Right ventricle myocardium inferior (tissue), 1 donor: ENCODE measurements at regions not wholly inside any gene's neighbourhood (a gene's known extent, or its start where the extent isn't known, plus 50 kb on each side); places are given as distances from the start of the nearest gene placed in this dataset.

Experiments used
- ATAC-seq: fragments of 200-7000 bp; cut with Tn5 transposase; one replicate; pipeline ENCODE4 v1.9.1; 2020; ENCODE audit warnings: mild to moderate bottlenecking, moderate library complexity
- DNase-seq: peaks from one replicate; pipeline ENCODE4 v3.0.0; 2021; ENCODE audit errors: missing footprints
- intact Hi-C: fragments of 100-400 bp; cut with DNase I; formaldehyde crosslinking; loops from one replicate; pipeline ENCODE4 v1.11.0; 2022
- donor health status: DM: no; HTN: yes; CAD: no; lungs with severe emphysema.

- peak; percentile 72 for ATAC-seq
- no peak for DNase-seq
- intact Hi-C loops: loop anchor here (5.0 kb wide), 1 partner anchor 1089 kb away; no protein-coding TSS in a partner anchor
Observed at GRCh38 chr10:36725581-36726520, 399.5 kb upstream of the ANKRD30A start.

- ATAC-seq: no peak
- DNase-seq: no peak
- intact Hi-C loops: no loop called here
Observed at GRCh38 chr10:36722777-36723176, 402.6 kb upstream of the ANKRD30A start.

GRCh38 chr10:36721871-36722270 is 403.5 kb upstream of the ANKRD30A start:
- no peak for ATAC-seq
- DNase-seq: no peak
- intact Hi-C loops: no loop called here

- DNase-seq (no peak), ATAC-seq (no peak)
- intact Hi-C loops: no loop called here
Observed at GRCh38 chr10:36720895-36721294, 404.5 kb upstream of the ANKRD30A start.

GRCh38 chr10:36717118-36717517 is 408.3 kb upstream of the ANKRD30A start:
- DNase-seq (no peak), ATAC-seq (no peak)
- intact Hi-C loops: no loop called here

- ATAC-seq (no peak), DNase-seq (no peak)
- intact Hi-C loops: no loop called here
Observed at GRCh38 chr10:36716291-36716690, 409.1 kb upstream of the ANKRD30A start.

- no peak for DNase-seq
- intact Hi-C loops: no loop called here
- no peak for ATAC-seq
Observed at GRCh38 chr10:36712695-36713094, 412.7 kb upstream of the ANKRD30A start.

- intact Hi-C loops: no loop called here
- no peak for ATAC-seq
- DNase-seq: no peak
Observed at GRCh38 chr10:36711361-36711760, 414.0 kb upstream of the ANKRD30A start.

GRCh38 chr10:36704124-36704523 is 421.3 kb upstream of the ANKRD30A start:
- intact Hi-C loops: no loop called here
- DNase-seq (no peak), ATAC-seq (no peak)

- DNase-seq (no peak), ATAC-seq (no peak)
- intact Hi-C loops: no loop called here
Observed at GRCh38 chr10:36703179-36703578, 422.2 kb upstream of the ANKRD30A start.

- ATAC-seq (no peak), DNase-seq (no peak)
- intact Hi-C loops: no loop called here
Observed at GRCh38 chr10:36700123-36700522, 425.3 kb upstream of the ANKRD30A start.

- DNase-seq (no peak), ATAC-seq (no peak)
- intact Hi-C loops: no loop called here
Observed at GRCh38 chr10:36692759-36693158, 432.6 kb upstream of the ANKRD30A start.

- no peak for ATAC-seq
- DNase-seq: no peak
- intact Hi-C loops: no loop called here
Observed at GRCh38 chr10:36688717-36689116, 436.7 kb upstream of the ANKRD30A start.

GRCh38 chr10:36683421-36683820 is 442.0 kb upstream of the ANKRD30A start:
- intact Hi-C loops: no loop called here
- ATAC-seq (no peak), DNase-seq (no peak)

- ATAC-seq: no peak
- intact Hi-C loops: no loop called here
Observed at GRCh38 chr10:36681751-36682632, 443.4 kb upstream of the ANKRD30A start.

GRCh38 chr10:36679554-36679953 is 445.8 kb upstream of the ANKRD30A start:
- intact Hi-C loops: no loop called here
- no peak for ATAC-seq
- no peak for DNase-seq

More at GRCh38 chr10:36681751-36682632, 443.4 kb upstream of the ANKRD30A start:
- DNase-seq: no peak

- DNase-seq (no peak), ATAC-seq (no peak)
- intact Hi-C loops: no loop called here
Observed at GRCh38 chr10:36677431-36677768, 448.0 kb upstream of the ANKRD30A start.

GRCh38 chr10:36676756-36677430 is 448.5 kb upstream of the ANKRD30A start:
- intact Hi-C loops: no loop called here
- no peak for DNase-seq
- no peak for ATAC-seq

GRCh38 chr10:36676321-36676720 is 449.1 kb upstream of the ANKRD30A start:
- ATAC-seq (no peak), DNase-seq (no peak)
- intact Hi-C loops: no loop called here
